CD4-positive, alpha-beta T cell treated with Interleukin-17A for 4 hours (primary cell): ENCODE measurements at regions not wholly inside any gene's neighbourhood (a gene's known extent, or its start where the extent isn't known, plus 50 kb on each side); places are given as distances from the start of the nearest gene placed in this dataset.

Experiments
- DNase-seq: peaks from one replicate; pipeline ENCODE4 v3.0.0-alpha.2; 2020; ENCODE audit warnings: mixed read lengths

GRCh38 chr14:71586131-71586897 is 345.9 kb upstream of the RGS6 start:
- DNase-seq, result no peak

GRCh38 chr14:71588028-71588427 is 344.2 kb upstream of the RGS6 start:
- no peak for DNase-seq

- no peak for DNase-seq
Measured at GRCh38 chr14:71588576-71589215, 343.5 kb upstream of the RGS6 start.

- no peak for DNase-seq
Measured at GRCh38 chr14:71589609-71590008, 342.6 kb upstream of the RGS6 start.

GRCh38 chr14:71590131-71590530 is 342.1 kb upstream of the RGS6 start:
- no peak for DNase-seq

GRCh38 chr14:71591231-71591630 is 341.0 kb upstream of the RGS6 start:
- DNase-seq, result no peak

- no peak for DNase-seq
Measured at GRCh38 chr14:71591929-71592328, 340.3 kb upstream of the RGS6 start.

- DNase-seq, result no peak
Measured at GRCh38 chr14:71592361-71592760, 339.9 kb upstream of the RGS6 start.

GRCh38 chr14:71593966-71594365 is 338.3 kb upstream of the RGS6 start:
- DNase-seq, result no peak

GRCh38 chr14:71594821-71595220 is 337.4 kb upstream of the RGS6 start:
- DNase-seq, result peak; percentile 16

- no peak for DNase-seq
Measured at GRCh38 chr14:71595441-71595840, 336.8 kb upstream of the RGS6 start.

- no peak for DNase-seq
Measured at GRCh38 chr14:71597287-71597920, 334.8 kb upstream of the RGS6 start.

- no peak for DNase-seq
Measured at GRCh38 chr14:71597955-71598660, 334.1 kb upstream of the RGS6 start.

- DNase-seq, result no peak
Measured at GRCh38 chr14:71600309-71600708, 331.9 kb upstream of the RGS6 start.

- DNase-seq, result no peak
Measured at GRCh38 chr14:71602524-71602923, 329.7 kb upstream of the RGS6 start.

GRCh38 chr14:71604231-71604630 is 328.0 kb upstream of the RGS6 start:
- no peak for DNase-seq

- peak; percentile 15 for DNase-seq
Measured at GRCh38 chr14:71606064-71606463, 326.2 kb upstream of the RGS6 start.

- no peak for DNase-seq
Measured at GRCh38 chr14:71606575-71606974, 325.7 kb upstream of the RGS6 start.

GRCh38 chr14:71607056-71607455 is 325.2 kb upstream of the RGS6 start:
- no peak for DNase-seq

GRCh38 chr14:71610149-71610548 is 322.1 kb upstream of the RGS6 start:
- DNase-seq, result no peak

- DNase-seq, result no peak
Measured at GRCh38 chr14:71610797-71611196, 321.4 kb upstream of the RGS6 start.

- DNase-seq, result no peak
Measured at GRCh38 chr14:71613168-71613567, 319.1 kb upstream of the RGS6 start.

GRCh38 chr14:71616013-71616412 is 316.2 kb upstream of the RGS6 start:
- DNase-seq, result no peak

- DNase-seq, result no peak
Measured at GRCh38 chr14:71618047-71618446, 314.2 kb upstream of the RGS6 start.
